ENCODE measurements at regions not wholly inside any gene's neighbourhood (a gene's known extent, or its start where the extent isn't known, plus 50 kb on each side); places are given as distances from the start of the nearest gene placed in this dataset.

- DNase-seq (ENCODE audit: low read depth in 2 of 2) = no peak
These were observed 742.3 kb upstream of the CBLB start for GRCh38 chr3:106611116-106611515.

GRCh38 chr3:106611841-106612240 is 743.0 kb upstream of the CBLB start:
- no peak for DNase-seq (ENCODE audit: low read depth in 2 of 2)

DNA sequence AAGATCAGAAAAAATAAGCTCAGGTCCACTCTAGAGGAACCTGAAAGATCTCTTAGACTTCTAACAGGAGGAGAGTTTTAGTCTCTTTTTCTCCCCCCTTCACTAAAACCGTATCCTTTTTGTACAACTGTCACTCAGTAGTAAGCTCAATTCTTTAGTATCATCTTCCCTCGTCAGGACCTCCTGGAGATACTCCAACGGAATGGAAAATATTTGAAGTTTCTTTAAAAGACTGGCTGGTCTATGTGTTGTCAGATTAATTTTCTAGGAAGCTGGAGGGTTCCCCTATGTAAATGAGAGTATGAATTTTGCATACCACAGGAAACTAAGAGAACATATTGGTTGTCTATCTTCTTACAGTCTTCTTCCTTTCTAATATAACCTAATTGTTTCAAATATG is 747.7 kb upstream of the CBLB start:
- DNase-seq (ENCODE audit: low read depth in 2 of 2) = no peak

GRCh38 chr3:106617276-106617675 is 748.5 kb upstream of the CBLB start:
- DNase-seq (ENCODE audit: low read depth in 2 of 2) = no peak

DNA sequence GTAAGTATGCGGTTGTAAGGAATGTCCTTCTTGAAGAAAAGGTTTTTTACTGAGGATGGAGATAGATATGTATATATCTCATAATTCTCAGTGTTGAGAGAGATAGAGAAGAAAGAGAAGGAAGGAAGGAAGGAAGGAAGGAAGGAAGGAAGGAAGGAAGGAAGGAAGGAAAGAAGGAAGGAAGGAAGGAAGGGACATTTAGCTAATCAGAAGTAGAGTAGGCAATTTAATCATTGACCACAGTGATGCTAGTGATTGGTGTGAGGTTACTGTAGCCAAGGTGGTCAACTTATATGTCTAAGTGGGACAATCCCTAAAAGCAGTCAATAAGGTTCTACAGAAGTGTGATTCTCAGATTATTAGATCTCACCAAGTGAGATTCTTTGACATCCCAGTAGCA is 751.8 kb upstream of the CBLB start:
- DNase-seq (ENCODE audit: low read depth in 2 of 2) = no peak

DNA sequence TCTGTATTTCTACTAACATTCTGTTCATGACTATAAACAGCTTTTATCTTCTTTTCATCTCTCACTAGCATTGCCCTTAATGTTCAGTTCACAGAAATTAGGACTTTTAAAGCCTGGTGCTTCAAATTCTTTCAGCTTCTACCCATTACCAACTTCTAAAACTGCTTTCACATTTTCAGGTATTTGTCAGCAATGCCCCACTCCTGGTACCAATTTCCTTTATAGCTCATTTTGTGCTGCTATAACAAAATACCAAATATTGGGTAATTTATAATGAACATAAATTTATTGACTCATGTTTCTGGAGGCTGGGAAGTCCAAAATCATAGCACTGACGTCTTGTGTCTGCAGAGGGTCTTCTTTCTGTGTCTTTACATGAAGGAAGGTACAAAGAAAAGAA is 753.1 kb upstream of the CCDC54 start:
- DNase-seq (ENCODE audit: low read depth in 2 of 2) = no peak

DNA sequence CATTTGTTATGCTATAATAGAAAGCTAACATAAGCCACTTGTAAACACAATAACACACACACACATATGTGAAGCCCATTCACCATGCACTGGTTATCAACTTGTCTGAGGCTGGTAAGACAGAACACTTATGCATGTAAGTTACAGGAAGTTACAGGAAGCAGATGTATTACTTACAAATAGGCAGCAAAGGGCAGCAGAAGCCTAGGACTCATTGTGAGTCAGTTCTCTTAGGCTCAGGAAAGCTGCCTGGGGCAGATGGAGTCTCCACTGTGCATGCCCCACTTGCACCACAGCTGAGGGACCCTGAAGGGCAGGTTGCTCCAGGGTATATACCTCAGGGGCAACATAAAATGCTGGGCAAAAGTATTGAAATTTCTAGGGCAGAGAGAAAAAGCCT is 748.8 kb upstream of the CCDC54 start:
- no peak for DNase-seq (ENCODE audit: low read depth in 2 of 2)

DNA sequence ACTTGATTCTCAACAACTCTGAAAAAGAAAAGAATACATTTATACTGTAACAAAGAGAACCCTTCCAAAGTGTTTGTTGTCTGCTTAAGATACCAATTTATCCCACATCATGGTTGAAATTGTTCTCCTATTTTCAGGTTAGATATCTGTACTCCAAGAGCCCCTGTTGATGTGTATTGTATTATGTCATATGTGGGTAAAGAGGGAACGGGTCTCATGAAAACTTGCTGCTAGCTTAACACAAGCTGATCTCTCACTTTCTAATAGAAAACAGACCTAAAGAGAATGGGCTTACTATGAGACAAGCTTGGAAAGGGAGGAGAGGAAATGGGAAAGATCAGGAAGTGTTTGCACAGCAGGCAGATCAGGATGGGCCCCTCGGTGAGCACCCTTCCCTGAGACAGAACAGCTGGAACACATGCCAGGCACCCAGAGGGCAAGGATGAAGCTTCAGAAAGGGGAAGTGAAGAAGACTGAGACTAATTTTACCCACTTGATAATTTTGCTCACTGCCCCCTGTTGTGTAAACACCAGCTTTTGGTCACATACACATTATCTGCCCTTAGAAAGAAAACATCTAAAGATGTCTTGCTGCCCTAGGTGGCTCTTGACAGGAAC is 747.9 kb upstream of the CCDC54 start:
- DNase-seq (ENCODE audit: low read depth in 2 of 2) = no peak

- no peak for DNase-seq (ENCODE audit: low read depth in 2 of 2)
These were observed 745.7 kb upstream of the CCDC54 start for GRCh38 chr3:106631373-106632108.

GRCh38 chr3:106635271-106635670 is 742.0 kb upstream of the CCDC54 start:
- DNase-seq (ENCODE audit: low read depth in 2 of 2) = no peak

DNA sequence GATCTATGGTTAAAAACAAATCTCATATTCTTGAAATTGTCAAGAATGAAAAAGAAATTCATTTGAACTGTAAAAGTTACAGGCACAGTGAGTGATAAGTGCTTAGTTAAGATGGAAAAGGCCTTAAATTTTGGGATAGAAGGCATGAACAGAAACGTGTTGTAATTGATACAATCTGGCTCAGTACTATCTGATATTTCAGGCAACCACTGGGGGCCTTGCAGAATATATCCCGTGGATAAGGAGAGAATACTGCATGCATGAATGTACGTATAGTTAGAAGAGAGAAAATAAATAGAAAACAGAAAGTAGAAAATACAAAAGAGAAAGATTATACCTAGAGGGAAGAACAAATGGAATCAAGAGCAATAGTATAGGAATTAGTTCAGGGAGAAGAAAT is 741.4 kb upstream of the CCDC54 start:
- DNase-seq (ENCODE audit: low read depth in 2 of 2) = no peak

DNA sequence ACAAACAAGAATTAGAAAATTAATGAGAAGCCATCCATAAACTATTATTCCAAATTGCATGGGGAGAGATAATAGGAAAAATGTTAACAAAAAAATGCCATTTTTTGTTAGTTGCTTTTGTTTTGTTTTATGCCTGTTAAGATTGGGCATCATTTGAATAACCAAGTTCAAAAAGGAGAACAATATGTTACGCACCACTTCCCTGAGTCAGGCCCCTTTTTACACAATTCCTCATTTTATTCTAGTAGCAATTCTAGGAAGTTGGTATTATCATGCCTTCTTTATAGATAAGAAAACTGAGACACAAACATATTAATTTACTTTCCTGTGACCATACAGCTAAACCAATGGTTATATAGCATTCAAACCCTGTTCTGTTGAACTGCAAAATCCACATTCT is 736.9 kb upstream of the CCDC54 start:
- no peak for DNase-seq (ENCODE audit: low read depth in 2 of 2)

DNA sequence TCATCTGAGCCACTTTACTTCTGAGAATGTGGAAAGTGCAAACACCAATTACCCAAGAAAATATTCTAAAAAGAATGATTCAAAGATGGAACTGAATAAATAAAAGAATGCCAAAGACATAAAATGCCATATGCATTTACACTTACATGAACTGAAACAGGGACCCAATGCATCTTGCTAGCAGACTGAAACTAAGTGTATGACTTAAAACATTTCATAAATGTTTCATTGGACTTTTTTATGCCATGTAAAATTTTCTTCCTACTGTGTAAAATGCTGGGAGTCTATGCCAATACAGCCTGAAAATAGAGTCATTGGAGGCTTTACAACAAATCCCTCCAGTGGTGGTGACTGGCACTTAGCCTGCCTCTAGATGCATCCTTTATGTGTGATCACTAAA is 735.1 kb upstream of the CCDC54 start:
- no peak for DNase-seq (ENCODE audit: low read depth in 2 of 2)

- no peak for DNase-seq (ENCODE audit: low read depth in 2 of 2)
These were observed 733.5 kb upstream of the CCDC54 start for GRCh38 chr3:106643684-106644161.

DNA sequence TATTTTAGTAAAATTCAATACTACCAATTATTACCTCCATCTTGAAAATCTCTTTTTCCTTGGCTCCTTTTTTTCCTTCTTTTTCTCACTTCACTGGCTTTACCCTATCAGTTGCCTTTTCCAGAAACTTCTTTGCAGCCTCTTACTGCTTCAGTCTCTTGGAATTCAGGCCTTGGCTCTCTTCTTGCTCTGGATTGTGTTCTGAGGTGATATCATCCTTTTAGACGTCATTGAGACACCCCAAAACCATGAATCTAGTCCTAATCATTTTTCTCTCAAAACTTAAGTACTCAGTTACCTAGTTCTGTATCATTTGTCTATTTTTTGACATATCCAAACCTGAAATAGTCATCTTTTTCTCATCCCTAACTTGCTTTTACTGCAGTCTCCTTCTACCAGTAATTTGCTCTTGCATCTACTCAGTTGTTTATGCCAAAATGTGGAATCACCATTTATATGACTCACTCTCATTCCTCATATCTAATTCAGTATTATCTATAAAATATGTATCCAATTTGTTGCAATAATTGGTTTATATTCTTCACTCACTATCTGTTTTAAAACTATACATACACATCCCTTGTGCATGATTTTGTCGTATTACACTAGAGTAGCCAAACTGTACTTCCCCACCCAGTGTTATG is 703.2 kb upstream of the CCDC54 start:
- DNase-seq (ENCODE audit: low read depth in 2 of 2) = no peak

DNA sequence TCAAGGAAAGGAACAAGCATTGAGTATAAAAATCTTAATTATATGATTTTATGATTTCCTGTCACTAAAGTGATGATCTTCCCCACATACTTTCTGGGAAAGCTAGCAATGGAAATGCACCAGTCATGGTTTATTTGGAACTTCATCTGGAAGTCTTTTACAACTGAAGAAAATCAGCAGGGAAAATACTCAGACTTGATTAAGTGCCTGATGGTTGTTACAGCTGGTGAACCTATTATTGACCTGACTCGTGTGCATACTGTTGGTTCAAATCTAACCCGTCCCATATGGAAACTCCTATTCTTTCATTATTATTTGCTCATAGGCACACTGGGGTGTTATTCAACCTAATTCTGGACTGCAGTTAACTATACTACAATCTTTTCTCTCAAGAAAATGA is 701.8 kb upstream of the CCDC54 start:
- no peak for DNase-seq (ENCODE audit: low read depth in 2 of 2)

DNA sequence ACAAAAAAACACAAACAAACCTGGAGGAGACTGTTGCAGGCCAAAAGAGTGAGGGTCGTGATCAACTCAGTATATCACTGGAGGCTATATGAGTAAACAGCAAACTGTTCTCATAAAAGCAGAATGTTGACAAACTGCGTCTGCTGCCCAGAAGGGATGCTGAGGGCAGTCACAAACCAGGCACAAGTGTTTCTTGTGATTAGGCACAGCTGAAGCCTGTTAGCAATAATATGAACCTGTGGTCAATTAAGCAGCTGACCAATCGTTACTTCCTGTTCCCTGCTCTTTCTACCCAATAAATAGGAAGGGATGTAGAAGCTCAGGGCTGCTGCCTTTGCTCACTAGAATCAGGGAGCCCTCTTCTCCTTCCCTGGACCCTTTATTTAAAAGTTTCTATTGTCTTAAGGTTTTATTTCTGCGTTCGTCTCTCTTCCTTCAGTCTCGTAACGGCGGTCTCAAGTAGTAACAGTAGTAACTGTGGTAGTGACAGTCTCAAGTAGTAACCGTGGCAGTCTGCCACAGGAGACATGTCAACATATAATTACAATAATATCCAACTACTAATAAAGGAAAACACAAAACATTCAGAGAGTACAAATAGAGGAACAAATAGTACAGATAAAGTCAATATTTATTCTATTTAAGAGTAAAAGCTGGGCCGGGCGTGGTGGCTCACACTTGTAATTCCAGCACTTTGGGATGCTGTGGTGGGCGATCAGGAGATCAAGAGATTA is 698.4 kb upstream of the CCDC54 start:
- no peak for DNase-seq (ENCODE audit: low read depth in 2 of 2)

- no peak for DNase-seq (ENCODE audit: low read depth in 2 of 2)
These were observed 693.2 kb upstream of the CCDC54 start for GRCh38 chr3:106683953-106684620.

DNA sequence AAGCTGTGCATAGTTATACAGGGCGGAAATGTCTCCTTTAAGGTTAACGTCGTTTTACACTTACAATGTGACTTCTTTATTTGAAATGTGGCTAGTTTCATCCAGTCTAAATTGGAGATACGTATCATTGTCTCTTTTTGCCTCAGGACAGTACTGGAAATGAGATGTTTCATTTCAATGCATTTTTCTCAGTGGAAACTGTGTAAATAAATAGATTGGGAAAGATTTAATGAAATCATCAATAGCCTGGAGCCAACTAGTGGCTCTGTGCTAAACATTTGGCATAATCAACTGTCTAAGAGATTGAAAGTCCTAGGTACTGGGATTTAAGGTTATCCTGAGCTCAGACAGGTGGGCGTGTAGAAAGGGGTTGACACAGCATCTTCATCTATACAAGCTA is 691.5 kb upstream of the CCDC54 start:
- DNase-seq (ENCODE audit: low read depth in 2 of 2) = no peak

DNA sequence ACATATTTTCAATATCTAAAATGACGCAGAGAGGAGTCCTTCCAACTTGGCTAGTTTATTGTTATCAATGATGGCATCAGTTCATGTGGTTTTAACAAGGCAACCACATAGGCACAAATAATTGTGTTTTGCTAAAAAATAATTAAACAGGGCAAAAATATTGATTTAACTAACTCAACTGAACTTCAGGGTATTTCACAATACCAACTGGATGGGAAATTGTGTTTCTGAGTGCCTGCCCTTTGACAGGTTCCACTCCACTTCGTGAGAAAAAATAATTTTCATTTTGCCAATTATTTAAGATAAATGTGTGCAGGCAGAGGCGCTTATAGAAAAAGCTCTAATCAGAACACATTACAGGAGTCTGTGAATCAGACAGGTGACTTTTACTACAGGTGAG is 689.3 kb upstream of the CCDC54 start:
- no peak for DNase-seq (ENCODE audit: low read depth in 2 of 2)

DNA sequence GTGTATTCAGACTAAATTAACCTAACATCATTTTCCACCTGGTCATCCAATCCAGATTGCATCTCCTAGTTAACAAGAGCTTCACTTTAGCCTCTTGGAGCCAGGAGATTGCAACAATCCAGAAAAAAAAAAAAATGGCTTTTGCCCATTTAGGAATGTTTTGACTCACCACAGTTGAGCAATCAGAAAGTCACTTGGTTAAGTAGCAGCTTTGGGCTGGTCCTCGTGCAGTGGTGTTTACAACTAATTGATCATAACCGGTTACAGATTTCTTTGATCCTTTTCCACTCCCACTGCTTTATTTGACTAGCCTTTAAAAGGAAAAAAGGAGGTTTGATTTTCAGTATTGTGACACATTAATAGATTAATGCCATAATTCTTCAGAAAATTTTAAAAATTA is 688.8 kb upstream of the CCDC54 start:
- no peak for DNase-seq (ENCODE audit: low read depth in 2 of 2)

- no peak for DNase-seq (ENCODE audit: low read depth in 2 of 2)
These were observed 685.8 kb upstream of the CCDC54 start for GRCh38 chr3:106691476-106691875.

Data from stimulated activated CD4-positive, alpha-beta T cell treated with anti-CD3 and anti-CD28 coated beads, Interleukin-12 subunit alpha, Interleukin-12 subunit beta, amount 100 ng/mL, for 24 hours (primary cell).